ENCODE measurements at regions not wholly inside any gene's neighbourhood (a gene's known extent, or its start where the extent isn't known, plus 50 kb on each side); places are given as distances from the start of the nearest gene placed in this dataset.
"Not testable (repeated sequence)": the region's sequence is repeated elsewhere in the genome, so short reads cannot be mapped to it uniquely, and the experiment has no call there.

- no peak for DNase-seq (ENCODE audit: low spot score)
Observed at GRCh38 chr9:78669591-78669990, 372.7 kb downstream of the PSAT1 start.

- no peak for DNase-seq (ENCODE audit: low spot score)
Observed at GRCh38 chr9:78671785-78672184, 374.9 kb downstream of the PSAT1 start.

- DNase-seq (ENCODE audit: low spot score), result no peak
Observed at GRCh38 chr9:78674874-78675273, 377.9 kb downstream of the PSAT1 start.

GRCh38 chr9:78676009-78676408, 379.1 kb downstream of the PSAT1 start:
- no peak for DNase-seq (ENCODE audit: low spot score)

- DNase-seq (ENCODE audit: low spot score), result no peak
Observed at GRCh38 chr9:78676623-78677022, 379.7 kb downstream of the PSAT1 start.

GRCh38 chr9:78677326-78677725, 380.4 kb downstream of the PSAT1 start:
- DNase-seq (ENCODE audit: low spot score), result no peak

GRCh38 chr9:78678877-78679276, 382.0 kb downstream of the PSAT1 start:
- DNase-seq (ENCODE audit: low spot score), result no peak

GRCh38 chr9:78680196-78680595, 383.3 kb downstream of the PSAT1 start:
- no peak for DNase-seq (ENCODE audit: low spot score)

GRCh38 chr9:78682216-78682615, 385.3 kb downstream of the PSAT1 start:
- no peak for DNase-seq (ENCODE audit: low spot score)

GRCh38 chr9:78685471-78685870, 388.5 kb downstream of the PSAT1 start:
- no peak for DNase-seq (ENCODE audit: low spot score)

GRCh38 chr9:78688796-78689195, 391.9 kb downstream of the PSAT1 start:
- no peak for DNase-seq (ENCODE audit: low spot score)

GRCh38 chr9:78691542-78691941, 394.6 kb downstream of the PSAT1 start:
- DNase-seq (ENCODE audit: low spot score), result no peak

GRCh38 chr9:78692871-78693270, 395.9 kb downstream of the PSAT1 start:
- no peak for DNase-seq (ENCODE audit: low spot score)

- no peak for DNase-seq (ENCODE audit: low spot score)
Observed at GRCh38 chr9:78694974-78695373, 398.0 kb downstream of the PSAT1 start.

GRCh38 chr9:78695519-78695918, 398.6 kb downstream of the PSAT1 start:
- DNase-seq (ENCODE audit: low spot score), result no peak

GRCh38 chr9:78697618-78698017, 400.7 kb downstream of the PSAT1 start:
- no peak for DNase-seq (ENCODE audit: low spot score)

- no peak for DNase-seq (ENCODE audit: low spot score)
Observed at GRCh38 chr9:78698371-78698770, 401.4 kb downstream of the PSAT1 start.

GRCh38 chr9:78699217-78699616, 402.3 kb downstream of the PSAT1 start:
- not testable (repeated sequence) for DNase-seq (ENCODE audit: low spot score)

- not testable (repeated sequence) for DNase-seq (ENCODE audit: low spot score)
Observed at GRCh38 chr9:78704153-78704552, 407.2 kb downstream of the PSAT1 start.

- no peak for DNase-seq (ENCODE audit: low spot score)
Observed at GRCh38 chr9:78707080-78707479, 410.2 kb downstream of the PSAT1 start.

- no peak for DNase-seq (ENCODE audit: low spot score)
Observed at GRCh38 chr9:78707481-78707991, 410.6 kb downstream of the PSAT1 start.

GRCh38 chr9:78712903-78713613, 416.1 kb downstream of the PSAT1 start:
- DNase-seq (ENCODE audit: low spot score), result no peak

- DNase-seq (ENCODE audit: low spot score), result no peak
Observed at GRCh38 chr9:78713614-78714405, 416.9 kb downstream of the PSAT1 start.
